ENCODE measurements at regions not wholly inside any gene's neighbourhood (a gene's known extent, or its start where the extent isn't known, plus 50 kb on each side); places are given as distances from the start of the nearest gene placed in this dataset.
"Not testable (repeated sequence)": the region's sequence is repeated elsewhere in the genome, so short reads cannot be mapped to it uniquely, and the experiment has no call there.

DNA sequence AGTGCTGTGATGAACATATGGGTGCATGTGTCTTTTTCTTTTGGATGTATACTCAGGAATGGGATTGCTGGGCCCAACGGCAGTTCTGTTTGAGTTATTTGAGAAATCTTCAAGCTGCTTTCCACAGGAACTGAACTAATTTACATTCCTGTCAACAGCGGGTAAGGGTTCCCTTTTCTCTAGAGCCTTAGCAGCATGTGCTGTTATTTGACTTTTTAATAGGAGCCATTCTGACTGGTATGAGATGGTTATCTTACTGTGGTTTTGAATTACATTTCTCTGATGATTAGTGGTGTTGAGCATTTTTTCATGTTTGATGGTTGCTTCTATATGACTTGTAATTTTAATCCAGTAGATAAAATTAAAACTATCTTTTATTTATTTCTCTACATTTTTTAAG is 1168.6 kb upstream of the ALCAM start:
- no peak for DNase-seq

DNA sequence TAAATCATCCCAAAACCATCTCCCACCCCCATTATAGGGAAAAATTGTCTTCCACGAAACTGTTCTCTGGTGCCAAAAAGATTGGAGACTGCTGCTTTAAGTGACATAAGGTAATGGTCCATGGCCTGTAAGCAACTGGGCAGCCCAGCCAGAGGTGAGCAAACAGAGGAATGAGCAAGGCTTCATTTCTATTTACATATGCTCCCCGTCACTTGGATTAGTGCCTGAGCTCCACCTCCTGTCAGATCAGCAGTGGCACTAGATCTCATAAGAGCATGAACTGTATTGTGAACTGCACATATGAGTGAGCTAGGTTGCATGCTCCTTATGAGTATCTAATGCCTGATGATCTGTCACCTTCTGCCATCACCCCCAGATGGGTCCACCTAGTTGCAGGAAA is 1159.8 kb upstream of the ALCAM start:
- DNase-seq = no peak

DNA sequence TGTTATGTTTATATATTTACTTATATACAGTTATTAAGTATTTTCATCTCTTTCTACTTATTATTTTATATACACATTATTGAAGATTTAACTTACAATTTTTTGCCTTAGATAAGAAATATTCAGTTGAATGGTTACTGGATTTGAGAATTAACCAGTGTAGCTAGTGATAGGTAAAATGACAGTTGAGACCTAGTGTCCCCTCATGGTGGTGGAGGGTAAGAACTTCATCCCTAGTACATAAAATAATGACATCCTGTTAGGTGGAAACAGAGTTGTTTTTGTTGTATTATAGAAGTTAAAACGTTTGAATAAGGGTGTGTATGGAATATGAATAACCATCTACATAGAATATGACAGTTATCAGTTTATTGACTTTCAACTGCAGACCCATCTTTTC is 1152.4 kb upstream of the ALCAM start:
- no peak for DNase-seq

DNA sequence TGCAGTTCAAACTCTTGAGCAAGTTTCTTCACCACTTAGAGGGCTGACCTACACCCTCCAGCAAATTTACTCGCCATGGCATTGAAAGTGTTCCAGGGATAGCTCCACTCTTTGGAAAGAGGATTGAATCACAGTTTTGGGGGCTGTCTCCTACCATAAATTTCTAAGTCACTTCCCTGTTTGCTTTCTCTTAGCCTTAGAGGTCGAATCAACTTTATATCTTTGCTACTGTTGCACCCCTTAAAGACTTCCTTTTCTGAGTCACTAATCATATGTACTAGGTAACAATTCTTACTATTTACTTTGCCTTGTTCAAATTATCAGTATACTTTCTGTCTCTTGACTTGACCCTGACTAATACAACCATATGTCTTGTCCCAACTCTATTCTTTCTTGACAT is 1151.8 kb upstream of the ALCAM start:
- no peak for DNase-seq

DNA sequence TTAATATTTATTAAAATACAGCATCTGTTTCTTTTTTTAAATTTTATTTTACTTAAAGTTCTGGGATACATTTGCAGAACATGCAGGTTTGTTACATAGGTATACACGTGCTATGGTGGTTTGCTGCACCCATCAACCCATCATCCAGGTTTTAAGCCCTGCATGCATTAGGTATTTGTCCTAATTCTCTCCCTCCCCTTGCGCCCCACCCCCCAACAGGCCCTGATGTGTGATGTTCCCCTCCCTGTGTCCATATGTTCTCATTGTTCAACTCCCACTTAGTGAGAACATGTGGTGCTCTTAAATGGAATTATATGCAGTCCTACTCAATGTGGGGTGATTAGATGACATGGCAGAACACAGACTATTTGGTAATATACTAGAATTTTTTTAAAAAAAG is 1147.7 kb upstream of the ALCAM start:
- DNase-seq = not testable (repeated sequence)

DNA sequence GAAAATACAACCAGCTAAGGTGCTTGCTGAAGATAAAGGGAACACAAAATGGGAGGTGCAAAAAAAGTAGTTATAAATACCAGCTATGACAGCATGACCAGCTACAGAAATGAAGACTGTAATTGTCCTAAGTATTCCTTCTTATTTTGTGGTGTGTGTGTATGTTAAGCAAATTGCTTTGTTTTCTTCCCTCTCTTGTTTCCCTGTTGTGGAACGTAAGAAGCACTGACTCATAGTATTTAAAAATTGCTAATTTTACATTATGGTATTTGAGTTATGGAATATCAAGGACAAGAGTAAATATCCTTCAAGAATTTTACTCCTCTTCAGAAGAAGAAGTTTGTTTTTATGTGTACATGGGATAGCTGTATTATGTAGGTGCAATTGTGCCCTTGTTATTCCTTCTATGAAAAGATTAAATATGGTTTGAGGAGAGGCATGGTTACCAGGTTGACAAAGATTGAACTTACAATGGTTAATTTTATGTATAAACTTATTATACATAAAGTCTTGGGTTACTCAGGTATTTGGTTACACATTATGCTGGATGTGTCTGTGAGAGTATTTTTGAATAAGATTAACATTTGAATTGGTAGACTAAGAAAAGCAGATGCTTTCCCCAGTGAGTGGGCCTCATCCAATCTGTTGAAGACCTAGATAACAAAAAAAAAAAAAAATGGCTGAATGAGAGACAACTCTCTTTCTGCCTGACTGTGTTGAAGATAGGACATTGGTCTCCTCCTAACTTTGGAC is 1132.1 kb upstream of the ALCAM start:
- no peak for DNase-seq

DNA sequence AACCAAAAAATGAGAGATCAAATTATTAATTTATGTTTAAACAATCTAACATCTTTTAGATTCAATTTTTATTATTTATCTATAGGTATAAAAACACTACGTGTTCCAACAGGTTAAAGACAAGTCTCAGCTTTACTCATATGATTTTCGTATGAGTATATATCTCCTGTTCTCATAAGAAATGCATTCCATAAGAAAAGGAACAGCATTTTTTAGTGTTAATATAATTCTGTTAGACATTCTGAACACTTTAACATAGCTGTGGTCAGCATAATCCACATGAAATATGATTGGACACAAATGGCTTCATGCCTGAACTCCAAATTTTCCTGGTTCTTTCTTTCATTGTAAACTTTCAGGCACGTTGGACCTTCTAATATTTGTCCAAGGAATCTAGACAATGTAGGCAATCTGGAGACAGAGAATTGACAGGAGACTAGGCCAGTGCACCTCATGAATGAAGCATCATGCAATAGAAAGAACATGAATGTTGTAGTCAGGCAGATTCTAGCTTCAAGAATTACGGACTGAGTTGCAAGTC is 1122.0 kb upstream of the ALCAM start:
- DNase-seq = no peak

DNA sequence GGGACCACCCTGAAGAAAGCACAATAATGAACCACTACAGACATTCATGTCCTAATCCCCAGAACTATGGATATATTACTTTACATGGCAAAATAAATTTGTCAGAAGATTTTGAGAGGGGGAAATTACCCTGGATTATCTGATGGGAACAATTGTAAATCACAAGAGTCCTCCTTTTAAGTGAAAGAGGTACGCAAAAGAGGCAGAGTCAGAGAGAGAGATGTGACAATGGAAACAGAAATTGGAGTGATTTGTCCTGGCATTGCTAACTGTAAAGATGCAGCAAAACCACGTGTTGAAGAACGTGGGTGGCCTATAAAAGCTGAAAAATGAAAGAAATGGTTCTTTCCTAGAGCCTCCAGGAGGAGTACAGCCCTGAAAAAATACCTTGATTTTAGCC is 1121.4 kb upstream of the ALCAM start:
- DNase-seq = no peak

DNA sequence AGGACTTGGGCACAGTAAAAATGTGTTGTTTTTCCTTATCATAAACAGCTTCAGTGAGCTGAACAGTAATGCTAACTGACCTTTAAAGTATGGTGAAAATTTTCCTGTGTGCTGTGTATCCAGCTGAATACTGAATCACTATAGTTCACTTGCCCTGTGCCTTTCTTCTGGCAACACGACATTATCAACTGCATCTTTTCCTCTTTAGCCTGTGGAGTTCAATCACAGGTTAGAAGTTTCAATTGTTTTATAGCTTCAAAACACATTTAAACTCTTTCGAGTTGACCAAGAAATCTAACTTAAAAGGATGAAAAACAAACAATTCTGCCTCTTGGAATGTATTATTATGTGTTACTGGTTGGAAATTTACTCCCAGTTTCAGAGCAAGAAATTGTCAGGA is 1120.7 kb upstream of the ALCAM start:
- DNase-seq = no peak

DNA sequence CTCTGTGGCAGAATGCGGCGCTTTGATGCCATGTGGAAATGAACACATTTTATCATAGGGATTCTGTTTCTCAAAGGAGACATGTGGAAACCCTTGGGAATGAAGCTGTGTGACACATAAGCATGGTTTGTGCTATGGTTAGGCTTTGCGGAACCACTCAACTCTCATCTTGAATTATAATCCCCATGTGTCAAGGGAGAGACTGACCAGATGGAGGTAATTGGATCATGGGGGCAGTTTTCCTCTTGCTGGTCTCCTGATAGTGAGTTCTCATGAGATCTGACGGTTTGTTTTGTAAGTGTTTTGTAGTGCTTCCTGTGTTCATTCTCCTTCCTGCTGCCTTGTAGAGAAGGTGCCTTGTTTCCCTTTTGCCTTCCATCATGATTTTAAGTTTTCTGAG is 1109.2 kb upstream of the ALCAM start:
- DNase-seq = no peak

DNA sequence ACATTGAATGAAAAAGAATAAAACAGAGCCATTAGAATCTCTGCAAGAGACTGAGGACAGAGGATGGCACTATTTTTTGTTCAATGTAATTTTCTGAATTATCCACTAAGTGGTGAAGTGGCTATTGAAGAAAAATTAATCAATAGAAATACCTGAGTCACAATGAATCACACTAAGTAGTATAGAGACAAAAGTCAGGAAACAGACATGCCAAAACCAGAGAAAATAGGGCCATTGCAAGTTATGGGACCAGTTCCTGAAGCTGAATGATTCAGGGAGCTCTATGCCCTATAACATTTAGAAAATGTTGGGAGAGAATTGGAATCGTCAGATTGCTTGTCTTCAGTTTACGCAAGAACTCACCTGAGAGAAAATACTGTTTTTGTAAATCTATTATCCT is 1103.2 kb upstream of the ALCAM start:
- no peak for DNase-seq

DNA sequence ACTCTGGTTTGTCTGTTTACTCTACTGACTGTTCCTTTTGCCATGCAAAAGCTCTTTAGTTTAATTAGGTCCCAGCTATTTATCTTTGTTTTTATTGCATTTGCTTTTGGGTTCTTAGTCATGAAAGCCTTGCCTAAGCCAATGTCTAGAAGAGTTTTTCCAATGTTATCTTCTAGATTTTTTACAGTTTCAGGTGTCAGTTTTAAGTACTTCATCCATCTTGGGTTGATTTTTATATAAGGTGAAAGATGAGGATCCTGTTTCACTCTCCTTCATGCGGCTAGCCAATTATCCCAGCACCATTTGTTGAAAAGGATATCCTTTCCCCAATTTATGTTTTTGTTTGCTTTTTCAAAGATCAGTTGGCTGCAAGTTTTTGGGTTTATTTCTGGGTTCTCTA is 1100.5 kb upstream of the ALCAM start:
- DNase-seq = not testable (repeated sequence)

DNA sequence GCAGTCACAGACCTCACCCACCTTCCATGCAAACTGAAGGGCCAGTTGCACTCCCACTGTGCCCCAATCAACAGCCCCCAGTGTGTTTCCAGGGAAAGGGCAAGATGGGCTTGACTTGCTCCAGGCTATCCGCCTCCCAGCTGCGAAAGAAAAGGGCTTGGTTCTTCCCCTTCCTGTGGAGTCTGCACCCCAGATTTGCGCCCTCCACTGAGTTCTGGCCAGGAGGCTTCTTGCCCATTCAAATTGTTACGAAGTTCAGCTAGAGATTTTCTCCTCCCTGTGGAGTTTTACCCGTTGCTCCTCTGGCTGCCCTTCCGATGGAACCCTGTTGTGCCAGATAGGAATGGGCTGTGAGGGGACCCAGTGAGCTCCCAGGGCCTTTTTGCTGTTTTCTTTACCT is 1096.9 kb upstream of the ALCAM start:
- DNase-seq = no peak

DNA sequence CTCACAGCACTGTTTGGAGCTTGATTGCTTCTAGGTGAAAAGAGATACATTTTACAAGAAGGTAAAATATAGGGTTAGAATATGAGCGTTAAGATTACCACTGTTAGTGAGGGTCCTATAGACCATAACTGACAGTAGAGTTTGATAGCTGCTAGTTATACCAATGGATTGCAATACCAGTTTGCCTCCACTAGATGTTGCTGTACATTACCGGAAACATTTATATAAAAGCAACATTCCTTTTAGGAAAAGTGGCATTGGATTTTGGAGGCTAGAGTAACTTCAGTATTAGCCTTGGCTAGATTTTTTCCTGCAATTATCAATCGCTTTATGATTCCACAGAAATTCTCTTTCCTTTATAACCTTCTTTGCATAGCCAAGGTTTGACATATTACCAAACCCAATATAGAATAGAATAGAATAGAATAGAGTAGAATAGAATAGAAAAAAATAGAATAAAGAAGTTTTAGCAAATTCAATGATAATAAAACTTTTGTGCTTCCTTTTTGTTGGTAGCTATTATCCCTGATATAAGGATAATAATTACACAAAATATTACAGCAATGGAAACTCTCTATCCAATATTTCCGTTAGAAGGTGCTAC is 1093.6 kb upstream of the ALCAM start:
- no peak for DNase-seq

DNA sequence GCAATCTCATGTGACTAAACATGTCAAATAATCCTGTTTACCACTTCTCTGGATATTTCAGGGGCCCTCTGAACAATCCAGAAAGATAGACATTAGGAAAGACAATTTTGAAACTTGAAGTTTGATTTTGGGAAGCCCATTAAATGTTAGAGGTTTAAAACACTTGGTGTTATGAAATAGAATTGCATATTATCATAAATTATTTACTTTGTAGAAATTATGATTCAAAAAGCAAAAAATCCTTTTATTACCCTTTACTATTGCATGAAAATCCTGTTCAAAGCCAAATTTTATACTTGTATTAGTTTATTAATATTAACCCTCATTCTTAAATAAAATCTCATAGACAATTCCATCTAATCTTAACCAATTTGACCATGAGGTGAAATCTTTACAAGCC is 1091.5 kb upstream of the ALCAM start:
- no peak for DNase-seq

DNA sequence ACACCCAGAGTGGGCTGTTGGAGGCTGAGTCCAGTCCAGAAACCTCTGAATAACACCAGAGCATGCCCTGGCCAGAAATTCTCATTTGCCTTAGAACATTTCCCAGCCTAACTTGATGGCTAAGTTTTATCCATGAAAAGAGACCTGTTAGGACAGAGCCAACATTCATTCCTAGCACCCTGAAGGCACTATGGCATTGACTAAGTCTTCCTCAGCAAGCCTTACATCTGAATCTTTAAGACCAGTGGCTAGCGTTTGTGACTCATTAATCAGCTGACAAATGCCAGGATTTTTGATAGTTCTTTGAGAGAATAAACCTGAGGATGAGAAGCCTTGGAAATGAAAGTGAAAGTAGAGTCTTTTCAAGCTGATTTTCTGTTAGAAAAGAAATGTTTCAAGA is 1087.1 kb upstream of the ALCAM start:
- DNase-seq = no peak

DNA sequence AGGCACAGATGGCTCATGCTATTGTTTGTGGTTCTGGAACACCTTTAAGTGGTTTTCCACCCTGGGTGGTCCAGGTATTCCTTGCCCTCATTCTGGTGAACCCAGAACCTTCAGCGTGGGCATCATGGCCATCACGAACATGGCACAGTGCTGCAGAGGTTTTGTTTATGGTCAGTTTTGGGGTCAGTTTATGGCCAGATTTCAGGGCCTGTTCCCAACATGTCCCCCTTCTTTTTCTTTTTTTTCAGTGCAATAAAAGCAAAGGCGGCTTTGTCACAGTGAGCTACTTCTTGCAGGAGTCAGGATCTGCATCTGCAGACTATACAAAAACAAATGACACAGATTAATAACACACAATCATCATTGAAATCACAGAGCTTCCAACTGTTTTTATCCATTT is 1085.0 kb upstream of the ALCAM start:
- no peak for DNase-seq

DNA sequence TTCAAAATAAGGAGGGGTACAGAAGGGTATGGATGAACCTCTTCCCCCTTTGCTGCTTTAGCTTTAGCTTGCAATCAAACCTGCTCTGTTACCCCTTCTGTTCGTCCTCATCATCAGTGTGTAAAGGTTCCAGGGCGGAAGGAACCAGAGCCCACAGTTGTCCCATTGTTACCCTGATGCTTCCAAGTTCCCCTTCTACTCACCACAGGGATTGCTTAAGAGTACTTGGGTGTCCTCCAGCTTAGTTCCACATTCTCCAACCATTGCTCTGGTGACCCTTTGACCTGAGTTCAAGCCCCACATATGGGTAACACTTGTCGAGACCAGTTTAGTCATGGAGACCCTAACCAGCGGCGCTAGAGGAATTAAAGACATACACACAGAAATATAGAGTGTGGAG is 1080.1 kb upstream of the ALCAM start:
- no peak for DNase-seq

DNA sequence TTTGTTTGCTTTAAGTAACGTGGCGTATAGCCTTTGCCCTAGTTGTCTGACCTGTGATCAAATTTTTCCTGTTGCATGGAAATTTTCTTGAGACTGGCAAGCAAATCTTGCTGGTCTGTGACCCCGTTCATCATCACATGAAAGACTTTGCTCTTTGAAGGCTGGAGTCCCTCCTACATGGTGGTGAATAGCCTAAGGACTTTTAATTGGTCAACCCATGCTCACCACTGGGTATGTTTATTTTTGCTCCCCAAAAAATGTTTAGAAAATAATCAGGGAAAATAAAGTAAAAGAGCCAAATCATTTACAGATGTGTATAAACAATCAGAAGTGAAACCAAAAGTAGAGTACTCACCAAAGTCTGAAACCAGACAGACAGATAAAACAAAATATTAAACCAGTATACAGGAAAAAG is 1075.3 kb upstream of the ALCAM start:
- no peak for DNase-seq

DNA sequence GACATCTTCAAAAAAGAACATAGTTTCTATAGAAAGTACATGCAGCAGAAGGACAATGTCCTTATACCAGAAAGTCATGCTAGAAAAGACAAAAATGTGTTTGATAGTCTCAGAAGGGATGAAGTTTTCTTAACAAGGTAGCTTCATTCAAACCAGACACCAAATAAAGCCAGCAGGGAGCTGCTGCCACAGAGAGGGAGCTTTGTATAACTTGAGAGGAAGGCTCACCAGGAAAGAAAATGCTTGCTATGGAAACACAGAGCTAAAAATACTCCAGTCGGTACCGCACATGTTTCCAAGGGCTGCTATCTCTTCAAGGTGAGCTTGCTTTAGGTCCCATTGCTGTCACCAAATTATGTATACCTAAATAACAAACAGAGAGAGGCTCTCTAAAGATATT is 1074.8 kb upstream of the ALCAM start:
- no peak for DNase-seq

DNA sequence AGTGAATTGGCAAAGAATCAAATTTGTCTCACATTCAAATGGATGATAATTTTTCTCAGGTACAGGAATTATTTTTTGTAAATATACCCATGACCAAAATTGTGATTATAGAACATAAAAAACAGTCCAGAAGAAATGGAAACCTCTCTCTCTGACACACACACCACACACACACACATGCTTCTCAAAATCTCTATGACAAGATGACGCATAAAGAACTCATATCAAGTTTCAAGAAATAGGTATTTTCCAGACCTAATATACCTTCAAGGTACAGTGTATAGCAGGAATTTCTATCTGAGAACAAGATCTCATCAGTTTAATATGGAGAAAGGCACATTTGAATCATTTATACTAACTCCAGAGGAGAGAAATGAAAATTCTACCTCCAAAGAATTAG is 1069.1 kb upstream of the ALCAM start:
- no peak for DNase-seq

DNA sequence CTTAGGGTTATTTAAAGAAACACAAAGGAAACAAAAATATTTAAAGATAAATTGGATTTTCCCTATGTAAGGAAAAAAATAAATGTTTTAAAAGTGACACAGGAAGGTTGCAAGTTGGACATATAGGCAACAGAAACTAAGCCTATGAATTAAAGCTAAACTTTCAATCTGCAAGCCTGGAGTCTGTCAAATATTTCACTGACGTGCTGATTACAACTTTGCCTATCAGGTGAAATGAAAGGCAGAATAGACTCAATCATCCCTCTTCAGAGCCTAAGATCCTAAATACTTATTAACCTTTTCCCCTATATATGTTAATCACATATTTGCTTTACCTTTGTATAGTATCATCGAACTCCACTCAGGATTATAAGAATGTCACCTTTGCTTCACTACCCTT is 1068.0 kb upstream of the ALCAM start:
- DNase-seq = no peak

DNA sequence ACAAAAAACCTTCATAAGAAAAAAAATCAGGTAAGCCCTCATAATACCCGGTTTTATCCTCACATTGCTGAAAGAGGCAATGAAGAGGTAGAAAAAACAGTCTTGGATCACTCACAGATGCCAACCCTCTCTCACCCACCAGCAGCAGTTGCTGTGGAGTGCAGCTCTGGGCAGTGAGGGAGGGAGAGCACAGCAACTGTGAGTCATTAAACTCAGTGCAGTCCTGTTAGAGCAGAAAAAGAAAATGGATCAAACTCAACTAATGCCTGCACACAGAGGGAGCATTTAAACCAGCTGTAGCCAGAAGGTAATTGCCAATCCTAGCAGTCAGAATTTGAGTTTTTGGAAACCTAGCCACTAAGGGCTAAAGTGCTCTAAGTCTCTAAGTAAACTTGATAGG is 1050.6 kb upstream of the ALCAM start:
- DNase-seq = no peak

DNA sequence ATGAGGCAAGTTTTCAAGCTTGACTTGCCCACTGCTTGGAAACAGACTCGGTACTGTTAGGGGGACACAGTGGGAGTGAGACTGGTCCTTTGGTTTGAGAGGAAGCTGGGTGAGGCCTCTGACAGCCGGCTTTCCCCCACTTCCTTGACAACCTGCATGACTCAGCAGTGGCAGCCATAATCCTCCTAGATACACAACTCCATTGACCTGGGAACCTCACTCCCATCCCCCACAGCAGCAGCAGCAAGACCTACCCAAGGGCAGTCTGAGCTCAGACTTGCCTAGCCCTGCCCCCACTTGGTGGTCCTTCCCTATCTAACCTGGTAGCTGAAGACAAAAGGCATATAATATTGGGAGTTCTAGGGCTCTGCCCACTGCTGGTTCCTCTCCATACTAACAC is 1043.5 kb upstream of the ALCAM start:
- no peak for DNase-seq

DNA sequence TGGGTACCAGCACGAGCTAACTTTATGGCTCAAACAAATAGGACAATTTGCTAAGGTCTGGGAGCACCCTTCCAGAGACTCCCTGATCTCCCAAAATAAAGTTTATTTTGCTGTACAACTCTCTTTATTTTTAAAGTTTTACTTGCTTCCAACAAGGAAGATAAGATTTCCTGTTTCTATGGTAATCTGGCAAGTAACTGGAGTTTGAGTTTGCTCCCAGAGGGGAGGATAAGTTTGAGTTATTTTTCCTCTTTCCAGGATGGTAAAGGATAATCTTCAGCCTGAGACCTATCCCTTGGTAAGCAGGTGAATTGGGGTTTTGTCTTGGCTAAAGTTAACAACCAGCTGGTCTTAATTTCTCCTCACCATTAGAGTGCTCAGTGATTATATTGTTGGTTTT is 1019.4 kb upstream of the ALCAM start:
- no peak for DNase-seq

Measured in activated CD4-positive, alpha-beta T cell treated with anti-CD3 and anti-CD28 coated beads for 4 hours (primary cell).